ENCODE measurements at regions not wholly inside any gene's neighbourhood (a gene's known extent, or its start where the extent isn't known, plus 50 kb on each side); places are given as distances from the start of the nearest gene placed in this dataset.

GRCh38 chr15:91593653-91594052, 259.9 kb upstream of the SLCO3A1 start:
- no peak for TF ChIP-seq CTCF (optimal IDR thresholded peaks at IDR 0.05 in 1 of 3, IDR thresholded peaks at IDR 0.05 in 1 of 3, conservative IDR thresholded peaks at IDR 0.05 in 1 of 3; ENCODE audit: extremely low read depth in 1 of 3, insufficient read depth in 2 of 3, low read length in 3 of 3)
- no peak for TF ChIP-seq EZH2 (IDR thresholded peaks at IDR 0.05; ENCODE audit: low read length)

Measured in keratinocyte (primary cell).